Stomach (tissue), 8 donors: ENCODE measurements at regions not wholly inside any gene's neighbourhood (a gene's known extent, or its start where the extent isn't known, plus 50 kb on each side); places are given as distances from the start of the nearest gene placed in this dataset.

Experiments
- DNase-seq, 2 donors: peaks; one replicate each; pipeline versions ENCODE4 v3.0.0 to v3.0.0-alpha.2; 2013 to 2019
- H3K27ac ChIP-seq, 5 donors: fragments of 200-600 bp in 4 of 5; sonication (generic) in 4 of 5; one replicate each; pipeline ENCODE4 v1.5.1; 2013 to 2019; ENCODE audit warnings: mild to moderate bottlenecking in 1 of 5, moderate library complexity in 1 of 5
- H3K27me3 ChIP-seq, 3 donors: fragments of 200-600 bp; sonication (generic); one replicate each; pipeline ENCODE4 v1.5.1; 2017 to 2019; ENCODE audit warnings: mixed run types in 1 of 3
- H3K36me3 ChIP-seq, 4 donors: fragments of 200-600 bp; sonication (generic); 1 replicate in 3 of 4; 2 replicates in 1 of 4; pipeline ENCODE4 v1.5.1; 2016 to 2019
- H3K4me1 ChIP-seq, 4 donors: fragments of 200-600 bp; sonication (generic); one replicate each; pipeline ENCODE4 v1.5.1; 2016 to 2019
- H3K4me3 ChIP-seq, 4 donors: fragments of 200-600 bp; sonication (generic) in 3 of 4; one replicate each; pipeline ENCODE4 v1.5.1; 2016 to 2019; ENCODE audit warnings: mild to moderate bottlenecking in 1 of 4
- H3K9me3 ChIP-seq, 4 donors: fragments of 200-600 bp; sonication (generic); one replicate each; pipeline ENCODE4 v1.5.1; 2016 to 2019
- CTCF ChIP-seq, 7 experiments: fragments of 450-650 bp in 4 of 7; fragments of 200-600 bp in 3 of 7; sonication (generic) in 3 of 7; IDR thresholded peaks; one replicate each; pipeline ENCODE4 v1.5.1; 2016 to 2019; ENCODE audit warnings: antibody characterized with exemption in 7 of 7, control low read depth in 2 of 7, mild to moderate bottlenecking in 1 of 7
- EP300 ChIP-seq: sonication (generic); formaldehyde crosslinking; IDR thresholded peaks from one replicate; pipeline ENCODE4 v1.6.1; 2017; ENCODE audit warnings: antibody characterized with exemption
- POLR2A ChIP-seq, 4 donors: fragments of 450-650 bp; IDR thresholded peaks; one replicate each; pipeline ENCODE4 v1.6.1; 2016; ENCODE audit warnings: antibody characterized with exemption in 4 of 4, control low read depth in 2 of 4, mild to moderate bottlenecking in 1 of 4, moderate library complexity in 1 of 4
- POLR2AphosphoS5 ChIP-seq, 3 donors: sonication (generic); formaldehyde crosslinking; IDR thresholded peaks; one replicate each; pipeline ENCODE4 v1.6.1; 2016; ENCODE audit warnings: antibody characterized with exemption in 3 of 3
- WGBS, 5 donors: extraction: QIAGEN DNeasy Blood & Tissue Kit in 3 of 5; methylation state at CpG; one replicate each; pipeline versions ENCODE4 v1.1.5 to v1.1.7; 2013 to 2018; 5-methylcytosine and 5-hydroxymethylcytosine counted together
- intact Hi-C: fragments of 100-400 bp; cut with DNase I; formaldehyde crosslinking; loops from one replicate; pipeline ENCODE4 v1.15.1; 2023; ENCODE audit warnings: low total_unique reads
- donor health status: healthy with polysubstance abuse.
- donor health status: Bipolar disorder and iron deficiency.
- donor health status: healthy.

DNA sequence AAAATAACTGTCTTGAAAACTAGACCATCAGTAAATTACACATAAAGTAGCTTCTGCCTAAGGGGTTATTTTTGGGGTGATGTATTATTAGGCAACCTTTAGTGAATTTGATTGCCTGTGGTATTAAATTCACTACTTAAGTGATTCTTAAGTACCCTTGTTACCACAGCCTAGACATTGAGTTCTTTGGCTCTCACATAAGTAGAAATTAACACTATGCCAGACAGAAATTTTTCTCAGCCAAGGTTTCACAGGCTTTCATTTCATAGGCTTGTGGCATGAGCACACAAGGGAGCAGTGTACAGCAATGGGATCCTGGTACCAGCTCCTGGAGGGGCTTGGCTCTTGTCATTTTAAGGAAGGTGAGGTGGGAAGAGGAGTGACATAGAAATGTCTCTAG, 218.5 kb downstream of the AASDHPPT start:
- intact Hi-C loops = no loop called here
- Histone ChIP-seq H3K36me3 (no peaks in the 10 kb centered on the region), H3K9me3 (no peaks in the 10 kb centered on the region), H3K4me1 (no peaks in the 10 kb centered on the region), H3K27me3 (no peaks in the 10 kb centered on the region), H3K4me3 (no peak overlapping the region), H3K27ac (no peak overlapping the region)
- TF ChIP-seq CTCF (IDR thresholded peaks at IDR 0.05) (no peak), POLR2AphosphoS5 (IDR thresholded peaks at IDR 0.05) (no peak), POLR2A (IDR thresholded peaks at IDR 0.05) (no peak), EP300 (no peak)
- DNase-seq = no peak

DNA sequence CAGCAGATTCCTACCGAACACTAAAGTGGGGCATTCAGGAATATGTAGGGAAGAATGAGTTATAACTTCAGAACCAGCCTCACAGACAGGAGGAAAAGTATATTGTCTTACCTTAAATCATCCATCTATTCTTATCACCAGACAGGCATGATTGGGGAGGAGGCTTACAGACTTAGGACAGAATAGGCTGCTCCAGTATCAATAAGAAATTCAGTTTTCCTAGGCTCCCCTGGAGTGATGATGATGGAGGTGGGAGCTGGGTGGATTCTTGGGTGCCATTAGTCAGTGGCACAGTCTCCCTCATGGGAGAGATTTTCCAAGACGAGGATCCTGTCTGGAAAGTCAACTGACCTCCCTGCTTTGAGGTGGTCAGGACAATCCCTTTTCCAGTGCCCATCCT, 225.0 kb downstream of the AASDHPPT start:
- no peaks in the 10 kb centered on the region for H3K4me1 ChIP-seq
- H3K27ac ChIP-seq = no peak overlapping the region
- H3K27me3 ChIP-seq = no peaks in the 10 kb centered on the region
- H3K36me3 ChIP-seq = no peaks in the 10 kb centered on the region
- peaks cover 0 to 19% (median 6%) of the 10 kb centered on the region in 4 donors for H3K9me3 ChIP-seq
- intact Hi-C loops = no loop called here
- TF ChIP-seq POLR2A (IDR thresholded peaks at IDR 0.05) (no peak), EP300 (no peak), POLR2AphosphoS5 (IDR thresholded peaks at IDR 0.05) (no peak), CTCF (IDR thresholded peaks at IDR 0.05) (no peak)
- H3K4me3 ChIP-seq = no peak overlapping the region
- DNase-seq = no peak
- WGBS, 5 donors = 70 to 91% (median 75%) methylated on average over 2 of the region's 2 CpGs

DNA sequence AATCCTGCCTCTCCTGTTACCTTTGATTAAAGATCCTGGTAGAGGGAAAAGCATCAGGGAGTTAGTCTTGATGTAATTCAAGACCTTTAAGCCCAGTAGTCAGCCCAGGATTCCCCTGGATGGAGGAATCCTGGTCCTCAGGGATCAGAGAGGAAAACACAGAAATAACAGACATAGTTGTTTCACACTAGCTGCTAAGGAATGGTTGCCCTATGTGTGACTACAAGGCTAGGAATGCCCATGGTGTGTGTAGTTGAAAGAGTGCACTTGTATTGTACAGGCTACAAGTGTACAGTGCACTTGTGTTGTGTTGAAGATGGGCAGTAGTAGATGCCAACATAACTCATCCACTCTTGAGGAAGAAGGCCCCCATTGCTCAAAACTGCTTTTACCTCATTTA, 226.8 kb downstream of the AASDHPPT start:
- Histone ChIP-seq H3K27me3 (no peaks in the 10 kb centered on the region), H3K36me3 (no peaks in the 10 kb centered on the region), H3K9me3 (peaks cover 0 to 19% (median 6%) of the 10 kb centered on the region in 4 donors), H3K4me1 (no peaks in the 10 kb centered on the region), H3K4me3 (no peak overlapping the region), H3K27ac (no peak overlapping the region)
- DNase-seq = no peak
- TF ChIP-seq CTCF (IDR thresholded peaks at IDR 0.05) (no peak), EP300 (no peak), POLR2AphosphoS5 (IDR thresholded peaks at IDR 0.05) (no peak), POLR2A (IDR thresholded peaks at IDR 0.05) (no peak)
- intact Hi-C loops = no loop called here

DNA sequence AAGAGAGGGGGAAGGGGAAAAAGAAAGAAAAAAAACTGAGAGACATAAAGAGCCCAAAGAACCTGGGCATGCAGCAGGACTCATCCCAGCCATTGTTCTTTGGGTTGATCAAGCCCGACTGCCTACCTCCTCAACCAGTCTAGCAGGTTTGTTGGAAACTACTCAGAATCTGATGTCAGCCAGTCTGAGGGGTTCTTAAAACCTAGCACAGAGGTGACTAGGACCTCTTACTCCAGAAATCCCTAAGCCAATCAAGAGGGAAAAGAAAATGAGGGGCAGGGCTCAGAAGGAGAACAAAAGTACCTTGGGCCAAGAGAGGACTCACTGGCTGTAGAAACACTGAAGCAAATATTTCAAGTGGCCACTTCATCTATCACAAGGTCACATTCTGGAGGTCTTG, 228.0 kb downstream of the AASDHPPT start:
- no peak overlapping the region for H3K4me3 ChIP-seq
- peaks cover 0 to 19% (median 6%) of the 10 kb centered on the region in 4 donors for H3K9me3 ChIP-seq
- H3K27me3 ChIP-seq = no peaks in the 10 kb centered on the region
- no peak overlapping the region for H3K27ac ChIP-seq
- 36 to 70% (median 53%) methylated on average over 1 of the region's 1 CpG for WGBS, 5 donors
- intact Hi-C loops = no loop called here
- TF ChIP-seq POLR2A (IDR thresholded peaks at IDR 0.05) = no peak
- no peak for TF ChIP-seq EP300
- TF ChIP-seq POLR2AphosphoS5 (IDR thresholded peaks at IDR 0.05) = no peak
- TF ChIP-seq CTCF (IDR thresholded peaks at IDR 0.05) = no peak
- no peaks in the 10 kb centered on the region for H3K36me3 ChIP-seq
- peak in 1 of 2 donors; percentile 39 for DNase-seq
- H3K4me1 ChIP-seq = no peaks in the 10 kb centered on the region

- intact Hi-C loops = no loop called here
- Histone ChIP-seq H3K27me3 (no peaks in the 10 kb centered on the region), H3K9me3 (peaks cover 0 to 15% (median 3%) of the 10 kb centered on the region in 4 donors), H3K4me1 (no peaks in the 10 kb centered on the region), H3K4me3 (no peak overlapping the region), H3K27ac (no peak overlapping the region), H3K36me3 (no peaks in the 10 kb centered on the region)
- DNase-seq = no peak
- TF ChIP-seq POLR2A (IDR thresholded peaks at IDR 0.05) (no peak), CTCF (IDR thresholded peaks at IDR 0.05) (no peak), POLR2AphosphoS5 (IDR thresholded peaks at IDR 0.05) (no peak), EP300 (no peak)
Measured at GRCh38 chr11:106306942-106307341, 229.5 kb downstream of the AASDHPPT start.
